Jurkat, Clone E6-1 (cell line): ENCODE measurements at regions not wholly inside any gene's neighbourhood (a gene's known extent, or its start where the extent isn't known, plus 50 kb on each side); places are given as distances from the start of the nearest gene placed in this dataset.
"Not testable (repeated sequence)": the region's sequence is repeated elsewhere in the genome, so short reads cannot be mapped to it uniquely, and the experiment has no call there.

Experiments
- DNase-seq: peaks from one replicate; pipeline ENCODE4 v3.0.0-alpha.2; 2011; ENCODE audit warnings: low read depth, low spot score
- H3K4me3 ChIP-seq: 2 replicates; pipeline ENCODE4 v1.5.1; 2011; ENCODE audit warnings: mild to moderate bottlenecking, low read length, control low read depth, moderate library complexity

GRCh38 chr1:146309427-146309826, 80.6 kb upstream of the NOTCH2NLA start:
- DNase-seq, H3K4me3 ChIP-seq: not testable (repeated sequence)

GRCh38 chr1:146308892-146309291, 80.1 kb upstream of the NOTCH2NLA start:
- not testable (repeated sequence) for H3K4me3 ChIP-seq, DNase-seq

GRCh38 chr1:146308152-146308551, 79.3 kb upstream of the NOTCH2NLA start:
- H3K4me3 ChIP-seq, DNase-seq: not testable (repeated sequence)

DNA sequence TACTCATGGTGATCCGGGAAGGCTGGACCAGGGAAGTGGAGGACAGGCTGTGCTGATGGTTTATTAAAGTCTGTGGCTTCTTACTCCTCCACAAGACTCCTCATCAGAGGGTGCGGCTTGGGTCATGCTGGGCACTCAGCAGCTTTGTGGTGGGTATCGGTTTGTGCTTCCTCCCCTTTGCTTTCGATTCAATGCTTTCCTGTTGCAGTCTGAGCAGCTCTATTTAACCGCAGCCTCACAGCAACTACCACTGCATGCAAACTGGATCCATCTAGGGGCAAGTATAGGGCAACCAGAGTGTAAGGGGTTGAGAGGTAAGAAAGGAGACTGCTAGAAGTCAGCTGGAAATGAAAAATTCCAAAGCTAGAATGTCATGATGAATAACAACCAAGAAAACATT, 78.8 kb upstream of the NOTCH2NLA start:
- DNase-seq, H3K4me3 ChIP-seq: not testable (repeated sequence)

- DNase-seq, H3K4me3 ChIP-seq: not testable (repeated sequence)
Measured at GRCh38 chr1:146306651-146307050, 77.8 kb upstream of the NOTCH2NLA start.

GRCh38 chr1:146305442-146305841, 76.6 kb upstream of the NOTCH2NLA start:
- DNase-seq, H3K4me3 ChIP-seq: not testable (repeated sequence)

- not testable (repeated sequence) for H3K4me3 ChIP-seq, DNase-seq
Measured at GRCh38 chr1:146298575-146298897, 69.7 kb upstream of the NOTCH2NLA start.

DNA sequence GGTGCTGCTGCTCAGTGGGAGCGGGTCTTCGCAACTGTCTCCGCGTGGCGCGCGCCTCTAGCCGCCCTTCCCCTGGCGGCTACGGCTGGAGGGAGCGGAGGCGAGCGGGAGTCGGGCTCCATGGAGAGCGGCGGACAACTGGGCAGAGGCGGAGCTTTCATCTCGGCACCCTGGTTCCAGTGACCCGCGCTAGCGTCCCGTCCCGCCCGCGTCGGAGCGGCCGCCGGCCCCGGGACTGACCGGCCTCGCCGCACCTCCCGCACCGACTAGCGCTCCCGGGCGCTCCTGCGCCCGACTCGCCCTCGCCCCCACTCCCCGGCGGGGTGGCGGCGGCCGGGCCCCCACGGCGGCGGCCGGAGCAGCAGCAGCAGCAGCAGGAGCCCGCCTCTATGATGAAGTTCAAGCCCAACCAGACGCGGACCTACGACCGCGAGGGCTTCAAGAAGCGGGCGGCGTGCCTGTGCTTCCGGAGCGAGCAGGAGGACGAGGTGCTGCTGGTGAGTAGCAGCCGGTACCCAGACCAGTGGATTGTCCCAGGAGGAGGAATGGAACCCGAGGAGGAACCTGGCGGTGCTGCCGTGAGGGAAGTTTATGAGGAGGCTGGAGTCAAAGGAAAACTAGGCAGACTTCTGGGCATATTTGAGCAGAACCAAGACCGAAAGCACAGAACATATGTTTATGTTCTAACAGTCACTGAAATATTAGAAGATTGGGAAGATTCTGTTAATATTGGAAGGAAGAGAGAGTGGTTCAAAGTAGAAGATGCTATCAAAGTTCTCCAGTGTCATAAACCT, 69.2 kb upstream of the NOTCH2NLA start:
- DNase-seq, H3K4me3 ChIP-seq: not testable (repeated sequence)

- not testable (repeated sequence) for H3K4me3 ChIP-seq, DNase-seq
Measured at GRCh38 chr1:146292940-146293936, 64.4 kb upstream of the NOTCH2NLA start.

DNA sequence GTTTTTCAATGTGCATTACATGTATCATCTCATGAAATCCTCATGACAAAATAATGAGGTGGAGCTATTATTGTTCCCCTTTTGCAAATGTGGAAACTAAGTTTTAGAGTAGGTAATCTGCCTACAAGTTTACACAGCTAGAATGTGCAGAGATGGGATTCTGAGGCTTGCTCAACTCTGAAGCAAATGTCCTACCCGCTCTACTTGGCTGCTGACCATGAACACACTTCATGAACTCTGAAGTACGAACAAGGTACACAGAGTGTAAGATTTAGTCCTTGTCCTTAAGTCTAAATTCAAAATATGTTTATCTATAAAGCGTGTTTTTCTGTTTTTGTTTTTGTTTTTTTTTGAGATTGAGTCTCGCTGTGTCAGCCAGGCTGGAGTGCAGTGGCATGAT, 63.6 kb upstream of the NOTCH2NLA start:
- not testable (repeated sequence) for DNase-seq, H3K4me3 ChIP-seq

GRCh38 chr1:146287881-146288280, 59.1 kb upstream of the NOTCH2NLA start:
- not testable (repeated sequence) for H3K4me3 ChIP-seq, DNase-seq

DNA sequence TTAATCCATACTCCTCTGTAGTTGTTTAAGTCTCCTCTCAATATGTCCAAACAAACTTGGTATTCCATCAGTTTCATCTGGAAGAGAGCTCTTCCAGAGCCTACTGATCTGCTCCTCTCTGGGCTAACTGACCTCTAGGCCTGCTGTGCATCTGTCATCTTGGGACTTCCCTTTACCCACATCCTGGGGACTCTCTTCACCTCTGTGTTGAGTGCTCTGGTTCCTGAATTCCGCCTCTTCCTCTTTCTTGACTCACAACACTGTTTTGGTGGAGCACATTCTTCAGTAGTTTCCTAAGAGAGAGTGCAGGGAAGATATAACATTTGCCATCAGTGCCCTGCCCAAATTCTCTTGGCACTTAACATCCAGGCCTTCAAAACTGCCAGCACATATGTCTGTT, 55.9 kb upstream of the NOTCH2NLA start:
- H3K4me3 ChIP-seq, DNase-seq: not testable (repeated sequence)

GRCh38 chr1:146283527-146283880, 54.7 kb upstream of the NOTCH2NLA start:
- not testable (repeated sequence) for DNase-seq, H3K4me3 ChIP-seq

DNA sequence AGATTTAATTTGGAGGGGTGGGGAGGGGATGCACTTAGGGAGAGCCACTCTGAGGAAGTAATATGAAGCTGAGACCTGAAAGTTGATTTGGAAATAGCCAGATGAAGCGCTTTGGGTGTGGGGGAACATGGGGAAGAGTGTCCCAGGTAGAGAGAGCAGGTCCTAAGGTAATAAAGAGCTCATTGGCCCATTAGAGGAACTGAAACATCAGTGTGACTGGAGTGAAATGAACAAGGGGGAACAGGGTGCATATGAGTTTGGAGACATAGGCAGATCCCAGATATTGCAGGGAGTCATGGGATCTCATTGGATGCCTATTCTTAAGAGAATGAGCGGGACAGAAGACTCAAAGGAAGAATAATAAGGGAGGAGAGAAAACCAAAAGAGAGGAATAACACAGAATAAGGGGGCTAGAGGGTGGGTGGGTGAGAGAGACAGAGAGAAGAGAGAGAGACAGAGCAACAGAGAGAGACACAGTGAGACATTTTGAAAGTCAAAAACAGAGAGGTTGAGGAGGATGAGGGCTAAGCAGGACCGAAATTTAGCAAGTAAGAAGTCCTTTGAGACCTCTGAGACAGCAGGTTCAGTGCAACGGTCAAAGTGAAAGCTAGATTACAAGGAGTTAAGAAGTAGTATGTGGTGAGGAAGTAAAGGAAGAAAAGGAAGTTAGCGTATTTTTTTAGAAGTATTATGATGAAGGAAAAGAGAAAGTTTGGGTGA, 54.1 kb upstream of the NOTCH2NLA start:
- DNase-seq, H3K4me3 ChIP-seq: not testable (repeated sequence)

GRCh38 chr1:146281522-146281921, 52.7 kb upstream of the NOTCH2NLA start:
- DNase-seq, H3K4me3 ChIP-seq: not testable (repeated sequence)

GRCh38 chr1:146278758-146279157, 49.9 kb upstream of the NOTCH2NLA start:
- not testable (repeated sequence) for DNase-seq, H3K4me3 ChIP-seq
